Activated B cell treated with CpG ODN at 0.5 μM for 24 hours (primary cell): ENCODE measurements at regions not wholly inside any gene's neighbourhood (a gene's known extent, or its start where the extent isn't known, plus 50 kb on each side); places are given as distances from the start of the nearest gene placed in this dataset.
"Not testable (repeated sequence)": the region's sequence is repeated elsewhere in the genome, so short reads cannot be mapped to it uniquely, and the experiment has no call there.

Experiments
- ATAC-seq: fragments of 200-7000 bp; cut with Tn5 transposase; one replicate; pipeline ENCODE4 v1.10.0; 2021; ENCODE audit warnings: low read depth, mild to moderate bottlenecking, moderate library complexity
- CTCF ChIA-PET: fragments of 350-600 bp; sonication (Branson Sonifier 250); formaldehyde crosslinking; loops from one replicate; lab custom pipeline; 2021; ENCODE audit warnings: antibody characterized with exemption; lab: Charles Lee
- POLR2A ChIA-PET: fragments of 350-600 bp; sonication (Branson Sonifier 250); formaldehyde crosslinking; loops from one replicate; lab custom pipeline; 2021; ENCODE audit warnings: antibody characterized with exemption; lab: Charles Lee
- DNase-seq: peaks from one replicate; pipeline ENCODE4 v3.0.0; 2022
- H3K27ac Mint-ChIP-seq: one replicate; pipeline ENCODE4 v1.8.0; 2020; ENCODE audit warnings: mixed read lengths
- H3K27me3 Mint-ChIP-seq: one replicate; pipeline ENCODE4 v1.8.0; 2021; ENCODE audit warnings: mixed read lengths
- H3K36me3 Mint-ChIP-seq: one replicate; pipeline ENCODE4 v1.8.0; 2021; ENCODE audit warnings: low read depth, mixed read lengths
- H3K4me1 Mint-ChIP-seq: one replicate; pipeline ENCODE4 v1.8.0; 2021; ENCODE audit warnings: mixed read lengths
- H3K4me3 Mint-ChIP-seq: one replicate; pipeline ENCODE4 v1.8.0; 2020; ENCODE audit warnings: mild to moderate bottlenecking, mixed read lengths
- H3K9me3 Mint-ChIP-seq: one replicate; pipeline ENCODE4 v1.8.0; 2020; ENCODE audit warnings: mixed read lengths
- intact Hi-C: fragments of 100-400 bp; cut with micrococcal nuclease; formaldehyde crosslinking; loops from one replicate; pipeline ENCODE4 v1.15.1; 2024
- TF ChIP-seq, protein P1 (sequence below): fragments of 200-600 bp; IDR thresholded peaks from one replicate; pipeline ENCODE4 v1.8.0; 2022; ENCODE audit warnings: antibody characterized with exemption, mild to moderate bottlenecking

DNA sequence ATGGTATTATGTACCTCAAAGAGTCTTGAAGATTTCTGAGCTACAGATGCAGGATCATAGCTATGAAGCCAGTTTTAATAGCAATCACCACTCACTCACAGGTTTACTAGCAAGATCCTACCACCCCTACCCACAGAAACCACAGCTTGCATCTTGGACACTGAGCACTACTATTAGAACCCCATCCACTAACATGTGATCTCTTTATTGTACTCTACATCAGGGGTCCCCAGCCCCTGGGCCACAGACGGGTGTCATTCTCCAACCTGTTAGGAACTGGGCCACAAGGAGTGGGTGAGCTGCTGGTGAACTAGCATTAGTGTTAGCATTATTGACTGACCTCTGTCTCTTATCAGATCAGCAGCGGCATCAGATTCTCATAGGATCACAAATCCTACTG, 844.8 kb upstream of the CHORDC1 start:
- DNase-seq (no peak), ATAC-seq (no peak)
- H3K27me3 Mint-ChIP-seq = no peaks in the 10 kb centered on the region
- H3K9me3 Mint-ChIP-seq = peaks cover 17% of the 10 kb centered on the region
- H3K4me1 Mint-ChIP-seq = no peaks in the 10 kb centered on the region
- TF ChIP-seq, protein P1, sequence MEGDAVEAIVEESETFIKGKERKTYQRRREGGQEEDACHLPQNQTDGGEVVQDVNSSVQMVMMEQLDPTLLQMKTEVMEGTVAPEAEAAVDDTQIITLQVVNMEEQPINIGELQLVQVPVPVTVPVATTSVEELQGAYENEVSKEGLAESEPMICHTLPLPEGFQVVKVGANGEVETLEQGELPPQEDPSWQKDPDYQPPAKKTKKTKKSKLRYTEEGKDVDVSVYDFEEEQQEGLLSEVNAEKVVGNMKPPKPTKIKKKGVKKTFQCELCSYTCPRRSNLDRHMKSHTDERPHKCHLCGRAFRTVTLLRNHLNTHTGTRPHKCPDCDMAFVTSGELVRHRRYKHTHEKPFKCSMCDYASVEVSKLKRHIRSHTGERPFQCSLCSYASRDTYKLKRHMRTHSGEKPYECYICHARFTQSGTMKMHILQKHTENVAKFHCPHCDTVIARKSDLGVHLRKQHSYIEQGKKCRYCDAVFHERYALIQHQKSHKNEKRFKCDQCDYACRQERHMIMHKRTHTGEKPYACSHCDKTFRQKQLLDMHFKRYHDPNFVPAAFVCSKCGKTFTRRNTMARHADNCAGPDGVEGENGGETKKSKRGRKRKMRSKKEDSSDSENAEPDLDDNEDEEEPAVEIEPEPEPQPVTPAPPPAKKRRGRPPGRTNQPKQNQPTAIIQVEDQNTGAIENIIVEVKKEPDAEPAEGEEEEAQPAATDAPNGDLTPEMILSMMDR = no peak
- no peaks in the 10 kb centered on the region for H3K36me3 Mint-ChIP-seq
- no peak overlapping the region for H3K27ac Mint-ChIP-seq
- POLR2A ChIA-PET = no interaction called here
- H3K4me3 Mint-ChIP-seq = no peak overlapping the region
- intact Hi-C loops = no loop called here
- CTCF ChIA-PET = no interaction called here

- Mint-ChIP-seq H3K4me1 (no peaks in the 10 kb centered on the region), H3K27ac (no peak overlapping the region), H3K36me3 (no peaks in the 10 kb centered on the region), H3K9me3 (peaks cover 11% of the 10 kb centered on the region), H3K27me3 (no peaks in the 10 kb centered on the region), H3K4me3 (no peak overlapping the region)
- CTCF ChIA-PET = no interaction called here
- POLR2A ChIA-PET = no interaction called here
- no peak for DNase-seq
- TF ChIP-seq, protein P1 = no peak
- no peak for ATAC-seq
- intact Hi-C loops = no loop called here
These were observed 843.7 kb upstream of the CHORDC1 start for GRCh38 chr11:91066456-91067047.

GRCh38 chr11:91063399-91063798, 840.5 kb upstream of the CHORDC1 start:
- H3K27me3 Mint-ChIP-seq = not testable (repeated sequence)

DNA sequence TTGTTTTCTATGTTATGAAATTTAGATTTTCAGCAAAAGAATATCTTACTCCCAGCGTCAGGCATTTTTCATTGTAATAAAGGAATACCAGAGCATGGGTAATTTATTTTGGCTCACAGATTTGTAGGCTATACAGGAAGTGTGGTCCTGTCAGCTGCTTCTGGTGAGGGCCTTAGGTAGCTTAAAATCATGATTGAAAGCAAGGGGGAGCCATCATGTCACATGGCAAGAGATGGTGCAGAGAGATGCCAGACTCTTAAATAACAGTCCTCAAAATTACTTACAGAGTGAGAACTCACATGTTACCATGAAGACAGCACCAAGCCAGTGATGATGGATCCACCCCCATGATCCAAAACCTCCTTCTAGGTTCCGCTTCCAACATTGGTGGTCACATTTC, 825.0 kb upstream of the CHORDC1 start:
- H3K27me3 Mint-ChIP-seq = no peaks in the 10 kb centered on the region
- no peak for ATAC-seq
- DNase-seq = no peak
- intact Hi-C loops = no loop called here
- H3K27ac Mint-ChIP-seq = no peak overlapping the region
- no peaks in the 10 kb centered on the region for H3K36me3 Mint-ChIP-seq
- peaks cover 3% of the 10 kb centered on the region for H3K9me3 Mint-ChIP-seq
- no peak overlapping the region for H3K4me3 Mint-ChIP-seq
- TF ChIP-seq, protein P1 = no peak
- ChIA-PET CTCF (no interaction called here), POLR2A (no interaction called here)
- H3K4me1 Mint-ChIP-seq = no peaks in the 10 kb centered on the region

More at GRCh38 chr11:91063399-91063798, 840.5 kb upstream of the CHORDC1 start:
- H3K4me1 Mint-ChIP-seq, DNase-seq, ATAC-seq, H3K36me3 Mint-ChIP-seq, intact Hi-C loops, CTCF ChIA-PET, H3K27ac Mint-ChIP-seq, H3K4me3 Mint-ChIP-seq, POLR2A ChIA-PET: not testable (repeated sequence)
- H3K9me3 Mint-ChIP-seq = peaks cover 13% of the 10 kb centered on the region

GRCh38 chr11:91046261-91046660, 823.4 kb upstream of the CHORDC1 start:
- Mint-ChIP-seq H3K9me3 (peaks cover 3% of the 10 kb centered on the region), H3K4me1 (no peaks in the 10 kb centered on the region), H3K27me3 (no peaks in the 10 kb centered on the region), H3K27ac (no peak overlapping the region), H3K36me3 (no peaks in the 10 kb centered on the region), H3K4me3 (no peak overlapping the region)
- DNase-seq = no peak
- no peak for ATAC-seq
- ChIA-PET POLR2A (no interaction called here), CTCF (no interaction called here)
- intact Hi-C loops = no loop called here
- TF ChIP-seq, protein P1 = no peak

DNA sequence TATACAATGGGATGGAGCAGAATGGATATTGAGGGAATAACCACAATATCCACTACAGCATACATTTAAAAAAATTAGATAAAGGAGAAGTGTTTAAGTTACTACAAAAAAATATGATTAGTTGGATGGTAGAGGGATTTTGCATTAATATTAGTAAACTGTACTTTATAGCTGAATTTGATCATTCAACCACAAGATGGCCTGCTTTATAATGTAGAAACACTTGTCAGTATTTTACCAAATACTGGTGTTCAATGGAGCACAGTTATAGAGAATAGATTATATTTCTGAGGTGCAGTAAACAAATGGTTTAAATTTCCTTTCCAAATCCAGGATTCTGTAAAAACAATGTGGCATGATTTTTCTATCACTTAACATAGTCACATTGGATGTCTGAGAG, 818.8 kb upstream of the CHORDC1 start:
- Mint-ChIP-seq H3K27ac (no peak overlapping the region), H3K27me3 (no peaks in the 10 kb centered on the region), H3K4me1 (no peaks in the 10 kb centered on the region), H3K4me3 (no peak overlapping the region), H3K36me3 (no peaks in the 10 kb centered on the region), H3K9me3 (peaks cover 11% of the 10 kb centered on the region)
- intact Hi-C loops = no loop called here
- ChIA-PET POLR2A (no interaction called here), CTCF (no interaction called here)
- TF ChIP-seq, protein P1 = no peak
- no peak for ATAC-seq
- no peak for DNase-seq
